ENCODE measurements at regions not wholly inside any gene's neighbourhood (a gene's known extent, or its start where the extent isn't known, plus 50 kb on each side); places are given as distances from the start of the nearest gene placed in this dataset.

DNA sequence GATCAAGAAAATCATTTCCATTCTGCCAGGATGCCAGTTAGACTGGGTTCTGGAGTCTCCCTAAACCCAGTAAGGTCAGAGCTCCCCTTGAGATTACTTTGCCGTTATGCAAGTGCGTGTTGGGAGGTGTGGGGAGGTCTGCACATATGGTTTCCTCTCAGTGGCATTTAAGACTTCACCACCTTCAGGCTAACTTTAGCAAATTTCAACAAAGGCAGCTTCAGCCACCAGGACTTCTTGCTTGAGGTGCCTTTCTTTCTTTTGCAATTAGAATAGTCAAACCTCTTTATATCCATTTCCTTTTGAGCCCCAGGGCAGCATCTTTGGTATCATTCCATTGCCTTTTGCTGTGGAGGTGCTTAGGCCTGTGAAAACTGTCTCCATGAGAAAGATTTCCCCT lies 117.2 kb upstream of the CCND2 start:
- Histone ChIP-seq H3K9me3 (replicated peaks; ENCODE audit: control insufficient read depth, insufficient read depth, low read length) (no peaks in the 10 kb centered on the region), H3K9me1 (replicated peaks; ENCODE audit: control insufficient read depth, extremely low read depth, insufficient read depth, low read length) (no peaks in the 10 kb centered on the region), H4K20me1 (replicated peaks; ENCODE audit: control insufficient read depth, extremely low read depth, insufficient read depth, low read length) (no peaks in the 10 kb centered on the region), H3K4me3 (replicated peaks in 1 of 3; ENCODE audit: insufficient read depth in 1 of 3, low read depth in 1 of 3, low read length in 3 of 3) (no peak overlapping the region), H3K79me2 (ENCODE audit: control insufficient read depth, insufficient read depth, low read length) (no peaks in the 10 kb centered on the region), H3K9ac (replicated peaks; ENCODE audit: extremely low read depth, insufficient read depth, low read length) (no peak overlapping the region), H3K4me1 (ENCODE audit: control insufficient read depth, extremely low read depth, insufficient read depth, low read length) (no peaks in the 10 kb centered on the region), H3K27me3 (ENCODE audit: control insufficient read depth in 2 of 2, insufficient read depth in 2 of 2, low read length in 2 of 2) (no peaks in the 10 kb centered on the region), H3K4me2 (ENCODE audit: insufficient read depth, low read length) (no peak overlapping the region), H3K27ac (ENCODE audit: insufficient read depth, low read depth, low read length) (no peak overlapping the region), H2AFZ (ENCODE audit: low read depth, low read length) (no peak overlapping the region), H3K36me3 (ENCODE audit: control insufficient read depth in 2 of 2, extremely low read depth in 1 of 2, insufficient read depth in 2 of 2, low read length in 2 of 2) (no peaks in the 10 kb centered on the region)
- TF ChIP-seq MYC (IDR thresholded peaks at IDR 0.05; ENCODE audit: low read depth, low read length): no peak
- no peak for TF ChIP-seq GATA2 (IDR thresholded peaks at IDR 0.05; ENCODE audit: insufficient read depth, insufficient read length, low read depth, low read length)
- dilution Hi-C loops (cut with MboI; ENCODE audit: extremely low pct_ligation_motif_present, low sequenced_read_pairs) (no loop called here), intact Hi-C loops (cut with micrococcal nuclease) (no loop called here)
- CTCF ChIA-PET: no interaction called here
- BruUV-seq (replicated peaks): no TSS peak
- DNase-seq (ENCODE audit: low read depth, low spot score) (no peak), FAIRE-seq (no peak)
- POLR2A ChIA-PET: no interaction called here

DNA sequence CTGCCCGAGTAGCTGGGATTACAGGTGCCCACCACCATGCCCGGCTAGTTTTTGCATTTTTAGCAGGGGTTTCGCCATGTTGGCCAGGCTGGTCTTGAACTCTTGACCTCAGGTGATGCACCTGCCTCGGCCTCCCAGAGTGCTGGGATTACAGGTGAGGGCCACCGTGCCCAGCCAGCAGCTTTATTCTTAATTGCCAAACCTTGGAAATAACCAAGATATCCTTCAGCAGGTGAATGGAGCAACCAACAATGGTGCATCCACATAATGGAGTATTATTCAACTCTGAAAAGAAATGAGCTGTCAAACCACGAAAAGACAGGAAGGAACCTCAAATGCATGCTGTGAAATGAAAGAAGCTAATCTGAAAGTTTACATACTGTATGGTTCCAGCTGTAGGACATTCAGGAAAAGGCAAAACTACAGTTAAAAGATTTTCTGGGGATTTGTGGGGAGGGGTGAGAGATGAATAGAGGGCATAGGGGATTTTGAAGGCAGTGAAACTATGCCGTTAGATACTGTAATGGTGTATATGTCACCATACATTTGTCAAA lies 118.8 kb upstream of the CCND2 start:
- H3K9ac ChIP-seq (replicated peaks; ENCODE audit: extremely low read depth, insufficient read depth, low read length): no peak overlapping the region
- BruUV-seq (replicated peaks): no TSS peak
- CTCF ChIA-PET: interaction anchor here (0.8 kb wide), 2 partner anchors 10 to 122 kb away, joined by 3 read pairs; no protein-coding TSS in a partner anchor
- no peaks in the 10 kb centered on the region for H3K9me3 ChIP-seq (replicated peaks; ENCODE audit: control insufficient read depth, insufficient read depth, low read length)
- H3K27me3 ChIP-seq (ENCODE audit: control insufficient read depth in 2 of 2, insufficient read depth in 2 of 2, low read length in 2 of 2): no peaks in the 10 kb centered on the region
- H3K36me3 ChIP-seq (ENCODE audit: control insufficient read depth in 2 of 2, extremely low read depth in 1 of 2, insufficient read depth in 2 of 2, low read length in 2 of 2): no peaks in the 10 kb centered on the region
- no peak overlapping the region for H3K4me3 ChIP-seq (replicated peaks in 1 of 3; ENCODE audit: insufficient read depth in 1 of 3, low read depth in 1 of 3, low read length in 3 of 3)
- FAIRE-seq (no peak), DNase-seq (ENCODE audit: low read depth, low spot score) (no peak)
- dilution Hi-C loops (cut with MboI; ENCODE audit: extremely low pct_ligation_motif_present, low sequenced_read_pairs) (no loop called here), intact Hi-C loops (cut with micrococcal nuclease) (no loop called here)
- no peaks in the 10 kb centered on the region for H4K20me1 ChIP-seq (replicated peaks; ENCODE audit: control insufficient read depth, extremely low read depth, insufficient read depth, low read length)
- POLR2A ChIA-PET: no interaction called here
- no peaks in the 10 kb centered on the region for H3K4me1 ChIP-seq (ENCODE audit: control insufficient read depth, extremely low read depth, insufficient read depth, low read length)
- no peaks in the 10 kb centered on the region for H3K9me1 ChIP-seq (replicated peaks; ENCODE audit: control insufficient read depth, extremely low read depth, insufficient read depth, low read length)
- H3K79me2 ChIP-seq (ENCODE audit: control insufficient read depth, insufficient read depth, low read length): no peaks in the 10 kb centered on the region
- H3K27ac ChIP-seq (ENCODE audit: insufficient read depth, low read depth, low read length): no peak overlapping the region
- TF ChIP-seq, protein P1, sequence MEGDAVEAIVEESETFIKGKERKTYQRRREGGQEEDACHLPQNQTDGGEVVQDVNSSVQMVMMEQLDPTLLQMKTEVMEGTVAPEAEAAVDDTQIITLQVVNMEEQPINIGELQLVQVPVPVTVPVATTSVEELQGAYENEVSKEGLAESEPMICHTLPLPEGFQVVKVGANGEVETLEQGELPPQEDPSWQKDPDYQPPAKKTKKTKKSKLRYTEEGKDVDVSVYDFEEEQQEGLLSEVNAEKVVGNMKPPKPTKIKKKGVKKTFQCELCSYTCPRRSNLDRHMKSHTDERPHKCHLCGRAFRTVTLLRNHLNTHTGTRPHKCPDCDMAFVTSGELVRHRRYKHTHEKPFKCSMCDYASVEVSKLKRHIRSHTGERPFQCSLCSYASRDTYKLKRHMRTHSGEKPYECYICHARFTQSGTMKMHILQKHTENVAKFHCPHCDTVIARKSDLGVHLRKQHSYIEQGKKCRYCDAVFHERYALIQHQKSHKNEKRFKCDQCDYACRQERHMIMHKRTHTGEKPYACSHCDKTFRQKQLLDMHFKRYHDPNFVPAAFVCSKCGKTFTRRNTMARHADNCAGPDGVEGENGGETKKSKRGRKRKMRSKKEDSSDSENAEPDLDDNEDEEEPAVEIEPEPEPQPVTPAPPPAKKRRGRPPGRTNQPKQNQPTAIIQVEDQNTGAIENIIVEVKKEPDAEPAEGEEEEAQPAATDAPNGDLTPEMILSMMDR (IDR thresholded peaks at IDR 0.05; ENCODE audit: extremely low read depth in 1 of 2, insufficient read depth in 1 of 2, low read depth in 1 of 2, low read length in 2 of 2): no peak
- TF ChIP-seq POLR2AphosphoS5 (IDR thresholded peaks at IDR 0.05; ENCODE audit: insufficient read depth, low read depth, low read length) (no peak), MYC (IDR thresholded peaks at IDR 0.05; ENCODE audit: low read depth, low read length) (no peak), FOS (IDR thresholded peaks at IDR 0.05; ENCODE audit: borderline replicate concordance, insufficient read depth, low read length) (no peak), JUN (IDR thresholded peaks at IDR 0.05; ENCODE audit: borderline replicate concordance, insufficient read depth, insufficient read length, low read depth) (no peak), GATA2 (IDR thresholded peaks at IDR 0.05; ENCODE audit: insufficient read depth, insufficient read length, low read depth, low read length) (no peak), POLR2A (IDR thresholded peaks at IDR 0.05; ENCODE audit: low read depth, low read length) (no peak), EZH2 (IDR thresholded peaks at IDR 0.05; ENCODE audit: borderline replicate concordance, low read depth, low read length, severe bottlenecking) (no peak)
- TF ChIP-seq, protein P2, sequence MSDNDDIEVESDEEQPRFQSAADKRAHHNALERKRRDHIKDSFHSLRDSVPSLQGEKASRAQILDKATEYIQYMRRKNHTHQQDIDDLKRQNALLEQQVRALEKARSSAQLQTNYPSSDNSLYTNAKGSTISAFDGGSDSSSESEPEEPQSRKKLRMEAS (IDR thresholded peaks at IDR 0.05; ENCODE audit: insufficient read depth, insufficient read length): no peak
- no peak overlapping the region for H3K4me2 ChIP-seq (ENCODE audit: insufficient read depth, low read length)
- no peak overlapping the region for H2AFZ ChIP-seq (ENCODE audit: low read depth, low read length)

Measured in endothelial cell of umbilical vein (primary cell).